Spinal cord (tissue), 9 donors: ENCODE measurements at regions not wholly inside any gene's neighbourhood (a gene's known extent, or its start where the extent isn't known, plus 50 kb on each side); places are given as distances from the start of the nearest gene placed in this dataset.

Source experiments
- DNase-seq, 6 donors: peaks; one replicate each; pipeline versions ENCODE4 v3.0.0 to v3.0.0-alpha.2; 2013 to 2015; ENCODE audit warnings: low spot score in 6 of 6, low read depth in 4 of 6
- H3K27ac ChIP-seq: one replicate; pipeline ENCODE4 v1.5.1; 2013; ENCODE audit warnings: low read depth, low read length, control low read depth
- H3K27me3 ChIP-seq: one replicate; pipeline ENCODE4 v1.6.1; 2013; ENCODE audit warnings: low read length; ENCODE audit not compliant: control insufficient read depth, insufficient read depth
- H3K36me3 ChIP-seq: one replicate; pipeline ENCODE4 v1.6.1; 2013; ENCODE audit warnings: low read length; ENCODE audit not compliant: control insufficient read depth, insufficient read depth
- H3K4me1 ChIP-seq: one replicate; pipeline ENCODE4 v1.6.1; 2013; ENCODE audit warnings: low read length; ENCODE audit not compliant: control insufficient read depth, insufficient read depth
- H3K4me3 ChIP-seq: one replicate; pipeline ENCODE4 v1.5.1; 2013; ENCODE audit warnings: low read depth, low read length, control low read depth
- H3K9me3 ChIP-seq: one replicate; pipeline ENCODE4 v1.6.1; 2013; ENCODE audit warnings: low read length; ENCODE audit not compliant: control insufficient read depth, insufficient read depth
- WGBS: methylation state at CpG from one replicate; pipeline ENCODE4 v1.1.5; 2013; ENCODE audit warnings: missing lambda C conversion rate; ENCODE audit not compliant: insufficient coverage; 5-methylcytosine and 5-hydroxymethylcytosine counted together
- donor health status: healthy.

GRCh38 chr7:36781011-36781738 lies 56.9 kb upstream of the AOAH start:
- H3K4me1 ChIP-seq, result no peaks in the 10 kb centered on the region
- H3K27ac ChIP-seq, result no peak overlapping the region
- no peaks in the 10 kb centered on the region for H3K36me3 ChIP-seq
- no peak for DNase-seq
- H3K4me3 ChIP-seq, result no peak overlapping the region
- WGBS, result 83% methylated on average over 1 of the region's 5 CpGs
- H3K9me3 ChIP-seq, result no peaks in the 10 kb centered on the region
- no peaks in the 10 kb centered on the region for H3K27me3 ChIP-seq

GRCh38 chr7:36777855-36778254 lies 53.6 kb upstream of the AOAH start:
- H3K4me1 ChIP-seq, result no peaks in the 10 kb centered on the region
- H3K36me3 ChIP-seq, result no peaks in the 10 kb centered on the region
- H3K27me3 ChIP-seq, result no peaks in the 10 kb centered on the region
- H3K27ac ChIP-seq, result no peak overlapping the region
- DNase-seq, result no peak
- H3K9me3 ChIP-seq, result no peaks in the 10 kb centered on the region
- no CpG with 5 or more reads among the region's 4 CpGs for WGBS
- H3K4me3 ChIP-seq, result no peak overlapping the region

GRCh38 chr7:36777062-36777461 lies 52.8 kb upstream of the AOAH start:
- no peak overlapping the region for H3K4me3 ChIP-seq
- H3K36me3 ChIP-seq, result no peaks in the 10 kb centered on the region
- no peak overlapping the region for H3K27ac ChIP-seq
- no peaks in the 10 kb centered on the region for H3K9me3 ChIP-seq
- WGBS, result 96% methylated on average over 3 of the region's 7 CpGs
- H3K4me1 ChIP-seq, result no peaks in the 10 kb centered on the region
- no peak for DNase-seq
- no peaks in the 10 kb centered on the region for H3K27me3 ChIP-seq

GRCh38 chr7:36775676-36776075 lies 51.4 kb upstream of the AOAH start:
- Histone ChIP-seq H3K4me3 (no peak overlapping the region), H3K27ac (no peak overlapping the region)

GRCh38 chr7:36775061-36775620 lies 50.8 kb upstream of the AOAH start:
- 86% methylated on average over 1 of the region's 1 CpG for WGBS
- Histone ChIP-seq H3K4me3 (no peak overlapping the region), H3K36me3 (no peaks in the 10 kb centered on the region), H3K27me3 (no peaks in the 10 kb centered on the region), H3K9me3 (no peaks in the 10 kb centered on the region), H3K27ac (no peak overlapping the region), H3K4me1 (no peaks in the 10 kb centered on the region)
- no peak for DNase-seq

More at GRCh38 chr7:36775676-36776075, 51.4 kb upstream of the AOAH start:
- no peaks in the 10 kb centered on the region for H3K9me3 ChIP-seq
- no CpG with 5 or more reads among the region's 1 CpG for WGBS
- no peaks in the 10 kb centered on the region for H3K4me1 ChIP-seq
- no peaks in the 10 kb centered on the region for H3K36me3 ChIP-seq
- DNase-seq, result no peak
- H3K27me3 ChIP-seq, result no peaks in the 10 kb centered on the region
